GM12891 (cell line): ENCODE measurements at regions not wholly inside any gene's neighbourhood (a gene's known extent, or its start where the extent isn't known, plus 50 kb on each side); places are given as distances from the start of the nearest gene placed in this dataset.

ENCODE experiments used
- PAX5 ChIP-seq: IDR thresholded peaks from 2 replicates; pipeline ENCODE4 v1.6.1; 2011; ENCODE audit warnings: low read length, moderate library complexity, mild to moderate bottlenecking; ENCODE audit not compliant: insufficient read depth, severe bottlenecking
- POLR2A ChIP-seq: IDR thresholded peaks from 2 replicates; pipeline ENCODE4 v1.6.1; 2011; ENCODE audit warnings: low read depth, low read length, control low read depth
- POLR2AphosphoS5 ChIP-seq: IDR thresholded peaks from 2 replicates; pipeline ENCODE4 v1.6.1; 2011; ENCODE audit warnings: low read depth, low read length, control low read depth
- POU2F2 ChIP-seq: IDR thresholded peaks from 2 replicates; pipeline ENCODE4 v1.6.1; 2011; ENCODE audit warnings: low read depth, mild to moderate bottlenecking, control low read depth, low read length, moderate library complexity
- SPI1 ChIP-seq: IDR thresholded peaks from 2 replicates; pipeline ENCODE4 v1.6.1; 2011; ENCODE audit warnings: low read depth, low read length, control low read depth
- TAF1 ChIP-seq: IDR thresholded peaks from 2 replicates; pipeline ENCODE4 v1.6.1; 2011; ENCODE audit warnings: low read depth, low read length, control low read depth

DNA sequence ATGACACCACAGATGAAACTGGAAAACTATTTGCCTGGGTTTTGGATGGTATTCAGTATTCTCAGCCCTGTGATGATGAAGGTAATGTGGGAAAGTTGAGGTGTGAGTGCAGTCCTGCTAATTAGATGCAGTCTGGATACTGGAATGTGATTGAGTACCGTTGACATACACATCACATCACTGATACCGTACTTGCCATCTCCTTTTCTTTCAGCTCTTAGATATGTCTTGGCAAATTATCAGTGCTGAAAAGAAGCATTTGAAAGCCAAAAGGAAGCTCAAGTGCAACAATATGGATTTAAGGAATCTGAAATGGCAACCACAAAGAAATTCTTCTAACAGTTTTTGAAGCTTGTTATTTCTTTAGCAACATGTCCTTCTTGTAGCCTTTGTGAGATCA is 381.4 kb upstream of the TGFBR2 start:
- TF ChIP-seq POLR2AphosphoS5 (no peak), TAF1 (no peak), POLR2A (no peak), POU2F2 (no peak), SPI1 (no peak), PAX5 (no peak)
